ENCODE measurements at regions not wholly inside any gene's neighbourhood (a gene's known extent, or its start where the extent isn't known, plus 50 kb on each side); places are given as distances from the start of the nearest gene placed in this dataset.

GRCh38 chr5:39478863-39479262 is 54.1 kb upstream of the DAB2 start:
- no peaks in the 10 kb centered on the region for H3K36me3 ChIP-seq
- 2% methylated on average over 1 of the region's 1 CpG for WGBS
- no peaks in the 10 kb centered on the region for H3K4me1 ChIP-seq
- no peak for DNase-seq (ENCODE audit: low spot score in 2 of 2)
- TF ChIP-seq POLR2AphosphoS5 (IDR thresholded peaks at IDR 0.05) (no peak), EP300 (IDR thresholded peaks at IDR 0.05) (no peak), POLR2A (IDR thresholded peaks at IDR 0.05) (no peak), CTCF (IDR thresholded peaks at IDR 0.05) (no peak)
- no peaks in the 10 kb centered on the region for H3K27me3 ChIP-seq
- H3K27ac ChIP-seq, result no peak overlapping the region
- no peaks in the 10 kb centered on the region for H3K9me3 ChIP-seq
- H3K4me3 ChIP-seq, result no peak overlapping the region

- Histone ChIP-seq H3K9me3 (no peaks in the 10 kb centered on the region), H3K4me3 (no peak overlapping the region), H3K27ac (no peak overlapping the region), H3K27me3 (no peaks in the 10 kb centered on the region), H3K36me3 (no peaks in the 10 kb centered on the region), H3K4me1 (no peaks in the 10 kb centered on the region)
- TF ChIP-seq POLR2AphosphoS5 (IDR thresholded peaks at IDR 0.05), result no peak
- no peak for TF ChIP-seq POLR2A (IDR thresholded peaks at IDR 0.05)
- TF ChIP-seq CTCF (IDR thresholded peaks at IDR 0.05), result no peak
- no peak for TF ChIP-seq EP300 (IDR thresholded peaks at IDR 0.05)
- DNase-seq (ENCODE audit: low spot score in 2 of 2), result no peak
- WGBS, result 79% methylated on average over 2 of the region's 2 CpGs
Observed at GRCh38 chr5:39476843-39477220, 52.1 kb upstream of the DAB2 start.

GRCh38 chr5:39475881-39476842 is 51.4 kb upstream of the DAB2 start:
- H3K27me3 ChIP-seq, result no peaks in the 10 kb centered on the region
- no peaks in the 10 kb centered on the region for H3K9me3 ChIP-seq
- H3K4me3 ChIP-seq, result no peak overlapping the region
- WGBS, result 56% methylated on average over 5 of the region's 5 CpGs
- H3K27ac ChIP-seq, result no peak overlapping the region
- TF ChIP-seq POLR2AphosphoS5 (IDR thresholded peaks at IDR 0.05), result no peak
- TF ChIP-seq CTCF (IDR thresholded peaks at IDR 0.05), result no peak
- TF ChIP-seq EP300 (IDR thresholded peaks at IDR 0.05), result no peak
- TF ChIP-seq POLR2A (IDR thresholded peaks at IDR 0.05), result no peak
- H3K36me3 ChIP-seq, result no peaks in the 10 kb centered on the region
- no peaks in the 10 kb centered on the region for H3K4me1 ChIP-seq
- DNase-seq (ENCODE audit: low spot score in 2 of 2), result no peak

- TF ChIP-seq POLR2A (IDR thresholded peaks at IDR 0.05) (no peak), CTCF (IDR thresholded peaks at IDR 0.05) (no peak), EP300 (IDR thresholded peaks at IDR 0.05) (no peak), POLR2AphosphoS5 (IDR thresholded peaks at IDR 0.05) (no peak)
- H3K36me3 ChIP-seq, result no peaks in the 10 kb centered on the region
- H3K27me3 ChIP-seq, result no peaks in the 10 kb centered on the region
- no peak for DNase-seq (ENCODE audit: low spot score in 2 of 2)
- WGBS, result 59% methylated on average over 3 of the region's 3 CpGs
- no peaks in the 10 kb centered on the region for H3K4me1 ChIP-seq
- no peak overlapping the region for H3K27ac ChIP-seq
- H3K4me3 ChIP-seq, result no peak overlapping the region
- H3K9me3 ChIP-seq, result no peaks in the 10 kb centered on the region
Observed at GRCh38 chr5:39475159-39475571, 50.4 kb upstream of the DAB2 start.
